H9 (cell line): ENCODE measurements at regions not wholly inside any gene's neighbourhood (a gene's known extent, or its start where the extent isn't known, plus 50 kb on each side); places are given as distances from the start of the nearest gene placed in this dataset.
A peak's percentile ranks its signal among the peaks of the same experiment; 100 is the strongest.

Source experiments
- DNase-seq: peaks from one replicate; pipeline ENCODE4 v3.0.0-alpha.2; 2017
- H2AFZ ChIP-seq: one replicate; pipeline ENCODE4 v1.6.1; 2013; ENCODE audit warnings: mild to moderate bottlenecking, low read length, control low read depth, moderate library complexity
- H2AK5ac ChIP-seq: 2 replicates; pipeline ENCODE4 v1.6.1; 2013; ENCODE audit warnings: low read length, control low read depth, mixed read lengths; ENCODE audit not compliant: insufficient read length
- H2BK120ac ChIP-seq: one replicate; pipeline ENCODE4 v1.6.1; 2013; ENCODE audit warnings: low read depth, mild to moderate bottlenecking, low read length, control low read depth, inconsistent platforms; ENCODE audit not compliant: poor library complexity, severe bottlenecking
- H2BK12ac ChIP-seq: 2 replicates; pipeline ENCODE4 v1.6.1; 2013; ENCODE audit warnings: low read length, control low read depth, mixed read lengths, low read depth; ENCODE audit not compliant: insufficient read length
- H2BK15ac ChIP-seq: 2 replicates; pipeline ENCODE4 v1.6.1; 2013; ENCODE audit warnings: low read depth, low read length, control low read depth
- H2BK20ac ChIP-seq: one replicate; pipeline ENCODE4 v1.6.1; 2013; ENCODE audit warnings: low read depth, mild to moderate bottlenecking, low read length, control low read depth, inconsistent platforms; ENCODE audit not compliant: poor library complexity, severe bottlenecking
- H2BK5ac ChIP-seq: 2 replicates; pipeline ENCODE4 v1.6.1; 2013; ENCODE audit warnings: low read length, control low read depth, mixed read lengths; ENCODE audit not compliant: insufficient read length
- H3K14ac ChIP-seq: 2 replicates; pipeline ENCODE4 v1.6.1; 2013; ENCODE audit warnings: low read length, control low read depth; ENCODE audit not compliant: insufficient read depth
- H3K18ac ChIP-seq: 2 replicates; pipeline ENCODE4 v1.6.1; 2013; ENCODE audit warnings: low read depth, mild to moderate bottlenecking, mixed read lengths, low read length, control low read depth; ENCODE audit not compliant: insufficient read length
- H3K23ac ChIP-seq: 2 replicates; pipeline ENCODE4 v1.6.1; 2013; ENCODE audit warnings: low read length, control low read depth, mixed read lengths, low read depth; ENCODE audit not compliant: insufficient read length
- H3K23me2 ChIP-seq: 2 replicates; pipeline ENCODE4 v1.6.1; 2013; ENCODE audit warnings: low read depth, mild to moderate bottlenecking, mixed read lengths, low read length, control low read depth; ENCODE audit not compliant: insufficient read length, poor library complexity, severe bottlenecking
- H3K27ac ChIP-seq: 2 replicates; pipeline ENCODE4 v1.5.1; 2013; ENCODE audit warnings: low read length, control low read depth, mixed read lengths, low read depth; ENCODE audit not compliant: insufficient read length
- H3K27me3 ChIP-seq: 2 replicates; pipeline ENCODE4 v1.6.1; 2013; ENCODE audit warnings: low read length, control low read depth, inconsistent platforms; ENCODE audit not compliant: insufficient read depth
- H3K4ac ChIP-seq: 2 replicates; pipeline ENCODE4 v1.6.1; 2013; ENCODE audit warnings: low read depth, mild to moderate bottlenecking, control low read depth, inconsistent platforms, low read length, moderate library complexity
- H3K4me1 ChIP-seq: 2 replicates; pipeline ENCODE4 v1.6.1; 2013; ENCODE audit warnings: low read length, control low read depth, inconsistent platforms; ENCODE audit not compliant: insufficient read depth
- H3K4me2 ChIP-seq: 2 replicates; pipeline ENCODE4 v1.6.1; 2013; ENCODE audit warnings: low read length, control low read depth, mixed read lengths; ENCODE audit not compliant: insufficient read length, insufficient read depth
- H3K56ac ChIP-seq: 2 replicates; pipeline ENCODE4 v1.6.1; 2013; ENCODE audit warnings: low read depth, mild to moderate bottlenecking, mixed read lengths, low read length, control low read depth; ENCODE audit not compliant: insufficient read length
- H3K79me1 ChIP-seq: 2 replicates; pipeline ENCODE4 v1.6.1; 2013; ENCODE audit warnings: low read depth, mild to moderate bottlenecking, moderate library complexity, low read length, control low read depth, inconsistent platforms; ENCODE audit not compliant: insufficient read depth, poor library complexity, severe bottlenecking
- H3K79me2 ChIP-seq: 2 replicates; pipeline ENCODE4 v1.6.1; 2013; ENCODE audit warnings: low read length, control low read depth, inconsistent platforms; ENCODE audit not compliant: insufficient read depth
- H3K9ac ChIP-seq: 2 replicates; pipeline ENCODE4 v1.6.1; 2013; ENCODE audit warnings: low read length, control low read depth, mixed read lengths; ENCODE audit not compliant: insufficient read length; ENCODE audit errors: extremely low read depth
- H3K9me3 ChIP-seq: one replicate; pipeline ENCODE4 v1.6.1; 2013; ENCODE audit warnings: low read depth, low read length, inconsistent platforms; ENCODE audit not compliant: control insufficient read depth
- H3T11ph ChIP-seq: one replicate; pipeline ENCODE4 v1.6.1; 2013; ENCODE audit warnings: mild to moderate bottlenecking, low read length, control low read depth, inconsistent platforms
- H4K20me1 ChIP-seq: one replicate; pipeline ENCODE4 v1.6.1; 2013; ENCODE audit not compliant: control insufficient read depth, insufficient read length, insufficient read depth
- H4K5ac ChIP-seq: 2 replicates; pipeline ENCODE4 v1.6.1; 2013; ENCODE audit warnings: low read depth, mild to moderate bottlenecking, mixed read lengths, low read length, control low read depth; ENCODE audit not compliant: insufficient read length
- H4K8ac ChIP-seq: replicated peaks from 2 replicates; pipeline ENCODE4 v1.6.1; 2013; ENCODE audit warnings: low read length, control low read depth, mixed read lengths, low read depth; ENCODE audit not compliant: insufficient read length
- H4K91ac ChIP-seq: 2 replicates; pipeline ENCODE4 v1.6.1; 2013; ENCODE audit warnings: low read depth, mild to moderate bottlenecking, moderate library complexity, mixed read lengths, low read length, control low read depth; ENCODE audit not compliant: insufficient read length
- H3K27ac Mint-ChIP-seq, 3 experiments: 2 replicates in 2 of 3; 3 replicates in 1 of 3; pipeline ENCODE4 v1.8.0; 2020 to 2021; ENCODE audit warnings: mixed read lengths in 3 of 3, mild to moderate bottlenecking in 1 of 3, moderate library complexity in 1 of 3
- H3K27me3 Mint-ChIP-seq: 2 replicates; pipeline ENCODE4 v1.8.0; 2021; ENCODE audit warnings: low read depth, mild to moderate bottlenecking, moderate library complexity, mixed read lengths
- H3K36me3 Mint-ChIP-seq, 3 experiments: 2 replicates in 2 of 3; 3 replicates in 1 of 3; pipeline ENCODE4 v1.8.0; 2020 to 2021; ENCODE audit warnings: low read depth in 3 of 3, mixed read lengths in 3 of 3; ENCODE audit not compliant: insufficient read depth in 1 of 3
- H3K4me1 Mint-ChIP-seq, 2 experiments: 2 replicates each; pipeline ENCODE4 v1.8.0; 2020; ENCODE audit warnings: mixed read lengths in 2 of 2
- H3K4me3 Mint-ChIP-seq, 2 experiments: 2 replicates in 1 of 2; 3 replicates in 1 of 2; pipeline ENCODE4 v1.8.0; 2020 to 2021; ENCODE audit warnings: mild to moderate bottlenecking in 2 of 2, mixed read lengths in 2 of 2, moderate library complexity in 1 of 2
- H3K9me3 Mint-ChIP-seq, 2 experiments: 2 replicates in 1 of 2; 3 replicates in 1 of 2; pipeline ENCODE4 v1.8.0; 2020; ENCODE audit warnings: mild to moderate bottlenecking in 2 of 2, mixed read lengths in 2 of 2, moderate library complexity in 1 of 2
- CTCF ChIP-seq: fragments of 200-600 bp; sonication (generic); conservative IDR thresholded peaks from 3 replicates; pipeline ENCODE4 v1.8.0; 2021; ENCODE audit warnings: antibody characterized with exemption, mild to moderate bottlenecking

- Histone ChIP-seq H2BK120ac (no peak overlapping the region), H3K27ac (no peak overlapping the region)
- no peak for DNase-seq
These were observed 474.3 kb downstream of the ATP23 start for GRCh38 chr12:58415716-58416115.

More at GRCh38 chr12:58415716-58416115, 474.3 kb downstream of the ATP23 start:
- H3K27me3 ChIP-seq, result no peaks in the 10 kb centered on the region
- no peaks in the 10 kb centered on the region; the same call in 1 of the 2 replicates for H3K27me3 Mint-ChIP-seq
- no peak overlapping the region for H3K23ac ChIP-seq
- H3K23me2 ChIP-seq, result no peaks in the 10 kb centered on the region
- no peaks in the 10 kb centered on the region; the same call in 1 of the 2 replicates for H3K4me1 ChIP-seq
- H3K4me3 Mint-ChIP-seq, result no peak overlapping the region
- H4K20me1 ChIP-seq, result no peaks in the 10 kb centered on the region
- H3K18ac ChIP-seq, result no peak overlapping the region
- peaks cover 21 to 34% of the 10 kb centered on the region in 2 experiments for H3K4me1 Mint-ChIP-seq
- no peak overlapping the region for H3K4me2 ChIP-seq
- H3K9ac ChIP-seq, result no peak overlapping the region
- H3K36me3 Mint-ChIP-seq, result no peaks in the 10 kb centered on the region
- H3K9me3 Mint-ChIP-seq, result no peaks in the 10 kb centered on the region
- H2AFZ ChIP-seq, result no peak overlapping the region
- TF ChIP-seq CTCF, result no peak
- H2BK15ac ChIP-seq, result no peak overlapping the region
- no peak overlapping the region for H4K8ac ChIP-seq
- no peak overlapping the region for H3K4ac ChIP-seq
- no peaks in the 10 kb centered on the region for H3K79me1 ChIP-seq
- H2BK5ac ChIP-seq, result no peak overlapping the region
- H3K79me2 ChIP-seq, result no peaks in the 10 kb centered on the region
- no peak overlapping the region for H4K91ac ChIP-seq
- no peak overlapping the region for H3K14ac ChIP-seq
- H3K56ac ChIP-seq, result no peak overlapping the region
- H4K5ac ChIP-seq, result no peak overlapping the region
- H3K9me3 ChIP-seq, result no peaks in the 10 kb centered on the region
- H3T11ph ChIP-seq, result no peak overlapping the region
- H2BK12ac ChIP-seq, result no peak overlapping the region
- peak overlapping the region in 2 of 3 experiments; percentile 11 to 58; a peak in 2 of 7 replicates for H3K27ac Mint-ChIP-seq
- no peak overlapping the region for H2BK20ac ChIP-seq
- H2AK5ac ChIP-seq, result no peak overlapping the region
